GM19467 (cell line): ENCODE measurements at regions not wholly inside any gene's neighbourhood (a gene's known extent, or its start where the extent isn't known, plus 50 kb on each side); places are given as distances from the start of the nearest gene placed in this dataset.
"Not testable (repeated sequence)": the region's sequence is repeated elsewhere in the genome, so short reads cannot be mapped to it uniquely, and the experiment has no call there.

Experiments used
- ATAC-seq: cut with Tn5 transposase; IDR thresholded peaks from one replicate; pipeline ENCODE4 v1.9.1; 2021; ENCODE audit warnings: mild to moderate bottlenecking, moderate library complexity; ENCODE audit not compliant: unreplicated experiment

- no peak for ATAC-seq
These were observed 59.7 kb downstream of the HMGB3 start for GRCh38 chrX:151042842-151043241.

DNA sequence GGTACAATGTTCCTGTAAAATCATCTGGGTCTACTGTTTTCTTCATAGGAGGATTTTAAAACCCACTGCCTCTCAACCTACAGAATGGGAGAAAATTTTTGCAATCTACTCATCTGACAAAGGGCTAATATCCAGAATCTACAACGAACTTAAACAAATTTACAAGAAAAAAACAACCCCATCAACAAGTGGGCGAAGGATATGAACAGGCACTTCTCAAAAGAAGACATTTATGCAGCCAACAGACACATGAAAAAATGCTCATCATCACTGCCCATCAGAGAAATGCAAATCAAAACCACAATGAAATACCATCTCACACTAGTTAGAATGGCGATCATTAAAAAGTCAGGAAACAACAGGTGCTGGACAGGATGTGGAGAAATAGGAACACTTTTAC, 83.2 kb downstream of the HMGB3 start:
- not testable (repeated sequence) for ATAC-seq

- no peak for ATAC-seq
These were observed 90.6 kb downstream of the HMGB3 start for GRCh38 chrX:151073767-151074166.

GRCh38 chrX:151081016-151081415, 95.4 kb upstream of the GPR50 start:
- ATAC-seq, result no peak

GRCh38 chrX:151082077-151082948, 94.1 kb upstream of the GPR50 start:
- peak; percentile 82 for ATAC-seq

GRCh38 chrX:151084454-151084853, 91.9 kb upstream of the GPR50 start:
- ATAC-seq, result no peak

GRCh38 chrX:151085207-151085606, 91.2 kb upstream of the GPR50 start:
- no peak for ATAC-seq

GRCh38 chrX:151088221-151088620, 88.2 kb upstream of the GPR50 start:
- ATAC-seq, result no peak

- ATAC-seq, result no peak
These were observed 77.4 kb upstream of the GPR50 start for GRCh38 chrX:151099001-151099400.

GRCh38 chrX:151100799-151101198, 75.6 kb upstream of the GPR50 start:
- ATAC-seq, result no peak

- not testable (repeated sequence) for ATAC-seq
These were observed 63.2 kb upstream of the GPR50 start for GRCh38 chrX:151113200-151113599.
